ENCODE measurements at regions not wholly inside any gene's neighbourhood (a gene's known extent, or its start where the extent isn't known, plus 50 kb on each side); places are given as distances from the start of the nearest gene placed in this dataset.

- Histone ChIP-seq H3K27me3 (ENCODE audit: control insufficient read depth in 2 of 2, insufficient read depth in 1 of 2, low read length in 1 of 2) (no peaks in the 10 kb centered on the region), H3K36me3 (ENCODE audit: control insufficient read depth in 2 of 2, insufficient read depth in 2 of 2, low read length in 1 of 2) (no peaks in the 10 kb centered on the region), H3K4me3 (ENCODE audit: low read length in 2 of 2) (no peak overlapping the region), H3K4me1 (ENCODE audit: control insufficient read depth in 2 of 2, insufficient read depth in 2 of 2, low read length in 2 of 2) (no peaks in the 10 kb centered on the region), H3K27ac (ENCODE audit: low read depth in 1 of 2, low read length in 1 of 2) (no peak overlapping the region), H3K9me3 (ENCODE audit: control insufficient read depth in 2 of 2, insufficient read depth in 1 of 2, low read length in 1 of 2) (no peaks in the 10 kb centered on the region)
- 89% methylated on average over 3 of the region's 3 CpGs for WGBS
- no peak for DNase-seq (ENCODE audit: low read depth in 6 of 9, low spot score in 9 of 9)
Measured at GRCh38 chr16:73725156-73725555, 571.5 kb upstream of the PSMD7 start.

- 47% methylated on average over 2 of the region's 2 CpGs for WGBS
- no peak overlapping the region for H3K4me3 ChIP-seq (ENCODE audit: low read length in 2 of 2)
Measured at GRCh38 chr16:73724503-73724902, 572.1 kb upstream of the PSMD7 start.

GRCh38 chr16:73717266-73717974, 579.2 kb upstream of the PSMD7 start:
- H3K4me1 ChIP-seq (ENCODE audit: control insufficient read depth in 2 of 2, insufficient read depth in 2 of 2, low read length in 2 of 2): no peaks in the 10 kb centered on the region
- H3K9me3 ChIP-seq (ENCODE audit: control insufficient read depth in 2 of 2, insufficient read depth in 1 of 2, low read length in 1 of 2): no peaks in the 10 kb centered on the region
- H3K4me3 ChIP-seq (ENCODE audit: low read length in 2 of 2): no peak overlapping the region
- WGBS: 88% methylated on average over 11 of the region's 11 CpGs
- no peak for DNase-seq (ENCODE audit: low read depth in 6 of 9, low spot score in 9 of 9)
- no peaks in the 10 kb centered on the region for H3K36me3 ChIP-seq (ENCODE audit: control insufficient read depth in 2 of 2, insufficient read depth in 2 of 2, low read length in 1 of 2)
- H3K27ac ChIP-seq (ENCODE audit: low read depth in 1 of 2, low read length in 1 of 2): no peak overlapping the region
- H3K27me3 ChIP-seq (ENCODE audit: control insufficient read depth in 2 of 2, insufficient read depth in 1 of 2, low read length in 1 of 2): no peaks in the 10 kb centered on the region

More at GRCh38 chr16:73724503-73724902, 572.1 kb upstream of the PSMD7 start:
- Histone ChIP-seq H3K27me3 (ENCODE audit: control insufficient read depth in 2 of 2, insufficient read depth in 1 of 2, low read length in 1 of 2) (no peaks in the 10 kb centered on the region), H3K27ac (ENCODE audit: low read depth in 1 of 2, low read length in 1 of 2) (no peak overlapping the region), H3K9me3 (ENCODE audit: control insufficient read depth in 2 of 2, insufficient read depth in 1 of 2, low read length in 1 of 2) (no peaks in the 10 kb centered on the region), H3K4me1 (ENCODE audit: control insufficient read depth in 2 of 2, insufficient read depth in 2 of 2, low read length in 2 of 2) (no peaks in the 10 kb centered on the region), H3K36me3 (ENCODE audit: control insufficient read depth in 2 of 2, insufficient read depth in 2 of 2, low read length in 1 of 2) (no peaks in the 10 kb centered on the region)
- no peak for DNase-seq (ENCODE audit: low read depth in 6 of 9, low spot score in 9 of 9)

GRCh38 chr16:73714976-73715375, 581.6 kb upstream of the PSMD7 start:
- H3K36me3 ChIP-seq (ENCODE audit: control insufficient read depth in 2 of 2, insufficient read depth in 2 of 2, low read length in 1 of 2): no peaks in the 10 kb centered on the region
- 93% methylated on average over 8 of the region's 8 CpGs for WGBS
- no peak overlapping the region for H3K4me3 ChIP-seq (ENCODE audit: low read length in 2 of 2)
- H3K9me3 ChIP-seq (ENCODE audit: control insufficient read depth in 2 of 2, insufficient read depth in 1 of 2, low read length in 1 of 2): no peaks in the 10 kb centered on the region
- no peak for DNase-seq (ENCODE audit: low read depth in 6 of 9, low spot score in 9 of 9)
- H3K27ac ChIP-seq (ENCODE audit: low read depth in 1 of 2, low read length in 1 of 2): no peak overlapping the region
- no peaks in the 10 kb centered on the region for H3K4me1 ChIP-seq (ENCODE audit: control insufficient read depth in 2 of 2, insufficient read depth in 2 of 2, low read length in 2 of 2)
- H3K27me3 ChIP-seq (ENCODE audit: control insufficient read depth in 2 of 2, insufficient read depth in 1 of 2, low read length in 1 of 2): no peaks in the 10 kb centered on the region

- H3K4me3 ChIP-seq (ENCODE audit: low read length in 2 of 2): no peak overlapping the region
- no peaks in the 10 kb centered on the region for H3K27me3 ChIP-seq (ENCODE audit: control insufficient read depth in 2 of 2, insufficient read depth in 1 of 2, low read length in 1 of 2)
- 89% methylated on average over 12 of the region's 12 CpGs for WGBS
- peak in 3 of 9 donors; percentile 4 to 16 (median 6) for DNase-seq (ENCODE audit: low read depth in 6 of 9, low spot score in 9 of 9)
- H3K9me3 ChIP-seq (ENCODE audit: control insufficient read depth in 2 of 2, insufficient read depth in 1 of 2, low read length in 1 of 2): no peaks in the 10 kb centered on the region
- H3K36me3 ChIP-seq (ENCODE audit: control insufficient read depth in 2 of 2, insufficient read depth in 2 of 2, low read length in 1 of 2): no peaks in the 10 kb centered on the region
- no peak overlapping the region for H3K27ac ChIP-seq (ENCODE audit: low read depth in 1 of 2, low read length in 1 of 2)
- H3K4me1 ChIP-seq (ENCODE audit: control insufficient read depth in 2 of 2, insufficient read depth in 2 of 2, low read length in 2 of 2): no peaks in the 10 kb centered on the region
Measured at GRCh38 chr16:73713778-73714495, 582.7 kb upstream of the PSMD7 start.

GRCh38 chr16:73713251-73713650, 583.4 kb upstream of the PSMD7 start:
- Histone ChIP-seq H3K9me3 (ENCODE audit: control insufficient read depth in 2 of 2, insufficient read depth in 1 of 2, low read length in 1 of 2) (no peaks in the 10 kb centered on the region), H3K27ac (ENCODE audit: low read depth in 1 of 2, low read length in 1 of 2) (no peak overlapping the region), H3K27me3 (ENCODE audit: control insufficient read depth in 2 of 2, insufficient read depth in 1 of 2, low read length in 1 of 2) (no peaks in the 10 kb centered on the region), H3K4me1 (ENCODE audit: control insufficient read depth in 2 of 2, insufficient read depth in 2 of 2, low read length in 2 of 2) (no peaks in the 10 kb centered on the region), H3K4me3 (ENCODE audit: low read length in 2 of 2) (no peak overlapping the region), H3K36me3 (ENCODE audit: control insufficient read depth in 2 of 2, insufficient read depth in 2 of 2, low read length in 1 of 2) (no peaks in the 10 kb centered on the region)
- WGBS: 86% methylated on average over 8 of the region's 8 CpGs
- no peak for DNase-seq (ENCODE audit: low read depth in 6 of 9, low spot score in 9 of 9)

- H3K27me3 ChIP-seq (ENCODE audit: control insufficient read depth in 2 of 2, insufficient read depth in 1 of 2, low read length in 1 of 2): no peaks in the 10 kb centered on the region
- no peaks in the 10 kb centered on the region for H3K9me3 ChIP-seq (ENCODE audit: control insufficient read depth in 2 of 2, insufficient read depth in 1 of 2, low read length in 1 of 2)
- DNase-seq (ENCODE audit: low read depth in 6 of 9, low spot score in 9 of 9): no peak
- no peaks in the 10 kb centered on the region for H3K4me1 ChIP-seq (ENCODE audit: control insufficient read depth in 2 of 2, insufficient read depth in 2 of 2, low read length in 2 of 2)
- H3K27ac ChIP-seq (ENCODE audit: low read depth in 1 of 2, low read length in 1 of 2): no peak overlapping the region
- H3K4me3 ChIP-seq (ENCODE audit: low read length in 2 of 2): no peak overlapping the region
- no peaks in the 10 kb centered on the region for H3K36me3 ChIP-seq (ENCODE audit: control insufficient read depth in 2 of 2, insufficient read depth in 2 of 2, low read length in 1 of 2)
- WGBS: 68% methylated on average over 4 of the region's 4 CpGs
Measured at GRCh38 chr16:73711406-73712080, 585.1 kb upstream of the PSMD7 start.

GRCh38 chr16:73710526-73710925, 586.1 kb upstream of the PSMD7 start:
- no peaks in the 10 kb centered on the region for H3K36me3 ChIP-seq (ENCODE audit: control insufficient read depth in 2 of 2, insufficient read depth in 2 of 2, low read length in 1 of 2)
- 56% methylated on average over 9 of the region's 9 CpGs for WGBS
- no peaks in the 10 kb centered on the region for H3K9me3 ChIP-seq (ENCODE audit: control insufficient read depth in 2 of 2, insufficient read depth in 1 of 2, low read length in 1 of 2)
- no peak overlapping the region for H3K4me3 ChIP-seq (ENCODE audit: low read length in 2 of 2)
- DNase-seq (ENCODE audit: low read depth in 6 of 9, low spot score in 9 of 9): no peak
- H3K27ac ChIP-seq (ENCODE audit: low read depth in 1 of 2, low read length in 1 of 2): no peak overlapping the region
- no peaks in the 10 kb centered on the region for H3K4me1 ChIP-seq (ENCODE audit: control insufficient read depth in 2 of 2, insufficient read depth in 2 of 2, low read length in 2 of 2)
- no peaks in the 10 kb centered on the region for H3K27me3 ChIP-seq (ENCODE audit: control insufficient read depth in 2 of 2, insufficient read depth in 1 of 2, low read length in 1 of 2)

GRCh38 chr16:73707863-73708262, 588.8 kb upstream of the PSMD7 start:
- no peak for DNase-seq (ENCODE audit: low read depth in 6 of 9, low spot score in 9 of 9)
- Histone ChIP-seq H3K4me3 (ENCODE audit: low read length in 2 of 2) (no peak overlapping the region), H3K4me1 (ENCODE audit: control insufficient read depth in 2 of 2, insufficient read depth in 2 of 2, low read length in 2 of 2) (no peaks in the 10 kb centered on the region), H3K36me3 (ENCODE audit: control insufficient read depth in 2 of 2, insufficient read depth in 2 of 2, low read length in 1 of 2) (no peaks in the 10 kb centered on the region), H3K27ac (ENCODE audit: low read depth in 1 of 2, low read length in 1 of 2) (no peak overlapping the region), H3K27me3 (ENCODE audit: control insufficient read depth in 2 of 2, insufficient read depth in 1 of 2, low read length in 1 of 2) (no peaks in the 10 kb centered on the region), H3K9me3 (ENCODE audit: control insufficient read depth in 2 of 2, insufficient read depth in 1 of 2, low read length in 1 of 2) (no peaks in the 10 kb centered on the region)
- 89% methylated on average over 3 of the region's 3 CpGs for WGBS

All from thymus (tissue), 11 donors.